ENCODE measurements at regions not wholly inside any gene's neighbourhood (a gene's known extent, or its start where the extent isn't known, plus 50 kb on each side); places are given as distances from the start of the nearest gene placed in this dataset.

DNA sequence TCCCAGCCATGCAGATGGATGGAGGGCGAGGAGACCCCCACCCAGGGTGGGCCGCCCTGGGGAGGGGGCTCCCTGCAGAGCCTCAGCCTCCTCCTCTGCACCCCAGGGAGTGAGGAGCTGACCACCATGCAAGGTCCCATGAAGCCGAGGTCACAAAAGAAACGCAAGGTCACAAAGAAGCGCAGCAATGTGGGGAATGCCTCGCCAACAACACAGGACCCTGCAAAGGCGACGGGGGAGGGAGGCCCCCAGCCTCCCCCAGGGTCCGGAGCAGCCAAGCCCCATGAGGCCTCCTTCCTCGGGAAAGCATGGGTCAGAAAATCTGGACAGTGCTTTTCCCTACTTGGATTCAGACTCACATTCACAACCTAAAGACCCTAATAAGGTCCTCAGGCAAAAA lies 191.5 kb downstream of the BRD1 start:
- WGBS, 2 donors = 60 to 84% methylated on average over 10 of the region's 10 CpGs
- intact Hi-C loops (cut with DNase I) = no loop called here
- Histone ChIP-seq H3K27me3 (peaks cover 0 to 11% (median 5%) of the 10 kb centered on the region in 3 donors), H3K9me3 (no peaks in the 10 kb centered on the region), H3K27ac (no peak overlapping the region), H3K4me1 (peaks cover 0 to 11% (median 8%) of the 10 kb centered on the region in 4 donors), H3K36me3 (no peaks in the 10 kb centered on the region), H3K4me3 (no peak overlapping the region)
- DNase-seq = no peak
- TF ChIP-seq POLR2A (IDR thresholded peaks at IDR 0.05) = no peak
- TF ChIP-seq EP300 (IDR thresholded peaks at IDR 0.05) = no peak
- TF ChIP-seq CTCF (IDR thresholded peaks at IDR 0.05) = no peak
- no peak for TF ChIP-seq POLR2AphosphoS5 (IDR thresholded peaks at IDR 0.05)

GRCh38 chr22:49634006-49634772 lies 193.5 kb downstream of the BRD1 start:
- 76 to 86% methylated on average over 22 of the region's 22 CpGs for WGBS, 2 donors
- no peak for TF ChIP-seq EP300 (IDR thresholded peaks at IDR 0.05)
- no peak for TF ChIP-seq POLR2A (IDR thresholded peaks at IDR 0.05)
- no peak for TF ChIP-seq CTCF (IDR thresholded peaks at IDR 0.05)
- TF ChIP-seq POLR2AphosphoS5 (IDR thresholded peaks at IDR 0.05) = no peak
- intact Hi-C loops (cut with DNase I) = loop anchor here (5.0 kb wide), 1 partner anchor 1057 kb away; no protein-coding TSS in a partner anchor
- no peaks in the 10 kb centered on the region for H3K9me3 ChIP-seq
- H3K36me3 ChIP-seq = no peaks in the 10 kb centered on the region
- H3K4me3 ChIP-seq = no peak overlapping the region
- no peak overlapping the region for H3K27ac ChIP-seq
- peaks cover 0 to 11% (median 5%) of the 10 kb centered on the region in 3 donors for H3K27me3 ChIP-seq
- peaks cover 0 to 11% (median 8%) of the 10 kb centered on the region in 4 donors for H3K4me1 ChIP-seq
- DNase-seq = no peak

- 63 to 75% methylated on average over 12 of the region's 12 CpGs for WGBS, 2 donors
- H3K36me3 ChIP-seq = no peaks in the 10 kb centered on the region
- H3K9me3 ChIP-seq = no peaks in the 10 kb centered on the region
- no peak for DNase-seq
- peaks cover 0 to 11% (median 5%) of the 10 kb centered on the region in 3 donors for H3K27me3 ChIP-seq
- peaks cover 0 to 11% (median 8%) of the 10 kb centered on the region in 4 donors for H3K4me1 ChIP-seq
- TF ChIP-seq EP300 (IDR thresholded peaks at IDR 0.05) = no peak
- TF ChIP-seq CTCF (IDR thresholded peaks at IDR 0.05) = no peak
- no peak for TF ChIP-seq POLR2A (IDR thresholded peaks at IDR 0.05)
- TF ChIP-seq POLR2AphosphoS5 (IDR thresholded peaks at IDR 0.05) = no peak
- H3K27ac ChIP-seq = no peak overlapping the region
- no peak overlapping the region for H3K4me3 ChIP-seq
- intact Hi-C loops (cut with DNase I) = loop anchor here (5.0 kb wide), 1 partner anchor 1056 kb away; no protein-coding TSS in a partner anchor
Measured at GRCh38 chr22:49633010-49633324, 194.7 kb downstream of the BRD1 start.

DNA sequence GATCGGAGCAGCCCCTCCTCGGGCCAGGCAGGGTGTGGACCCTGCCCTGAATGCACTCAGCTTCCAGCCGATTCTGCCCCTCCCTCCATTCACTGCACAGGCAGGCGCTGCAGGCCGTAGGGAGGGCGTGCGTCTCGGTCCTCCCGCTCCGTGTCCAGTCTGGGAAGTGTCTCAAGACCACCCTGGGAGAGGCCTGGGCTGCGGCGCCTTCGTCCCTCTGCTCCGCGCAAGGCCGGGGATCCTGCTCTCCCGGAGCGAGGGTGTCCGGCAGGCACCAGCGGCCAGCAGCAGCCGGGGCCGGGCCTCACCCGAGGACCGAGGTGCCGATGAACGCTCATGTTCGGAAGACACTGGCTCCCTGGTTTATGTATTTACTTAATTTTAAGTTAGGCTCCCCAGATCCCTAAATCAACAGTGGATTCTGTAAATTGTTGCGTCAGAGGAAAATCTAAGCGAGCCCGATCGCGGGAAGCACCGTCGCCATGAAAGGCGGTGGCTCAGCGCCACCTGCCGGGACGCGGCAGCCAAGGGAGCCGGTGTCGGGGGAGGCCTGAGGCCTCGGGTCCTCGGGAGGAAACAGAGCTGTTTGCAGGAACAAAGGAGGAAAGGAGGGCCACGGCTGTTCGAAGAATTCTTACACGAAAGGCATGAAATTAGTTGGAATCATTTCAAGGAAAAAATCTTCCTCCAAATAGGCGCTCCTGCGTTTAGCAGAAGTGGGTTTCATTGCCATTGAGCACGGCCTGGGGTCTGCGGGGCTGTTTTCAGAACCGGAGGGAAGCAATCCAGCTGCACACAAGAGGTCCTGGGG lies 195.3 kb downstream of the BRD1 start:
- H3K9me3 ChIP-seq = no peaks in the 10 kb centered on the region
- H3K27ac ChIP-seq = no peak overlapping the region
- no peaks in the 10 kb centered on the region for H3K36me3 ChIP-seq
- WGBS, 2 donors = 14 to 41% methylated on average over 51 of the region's 51 CpGs
- peak overlapping the region in 3 of 4 donors; percentile 24 to 41 (median 38) for H3K4me3 ChIP-seq
- peak; percentile 76 for DNase-seq
- TF ChIP-seq CTCF (IDR thresholded peaks at IDR 0.05) = peak; percentile 19 to 66 (median 52)
- TF ChIP-seq EP300 (IDR thresholded peaks at IDR 0.05) = no peak
- intact Hi-C loops (cut with DNase I) = loop anchor here (5.0 kb wide), 1 partner anchor 1055 kb away; no protein-coding TSS in a partner anchor
- H3K4me1 ChIP-seq = peaks cover 0 to 11% (median 8%) of the 10 kb centered on the region in 4 donors
- H3K27me3 ChIP-seq = peaks cover 0 to 11% (median 5%) of the 10 kb centered on the region in 3 donors
